B cell (primary cell): ENCODE measurements at regions not wholly inside any gene's neighbourhood (a gene's known extent, or its start where the extent isn't known, plus 50 kb on each side); places are given as distances from the start of the nearest gene placed in this dataset.

ENCODE experiments used
- ATAC-seq: fragments of 200-7000 bp; cut with Tn5 transposase; one replicate; pipeline ENCODE4 v1.10.0; 2021; ENCODE audit warnings: low read depth, mild to moderate bottlenecking, moderate number of reproducible peaks, moderate library complexity
- CTCF ChIA-PET: fragments of 350-600 bp; sonication (Branson Sonifier 250); formaldehyde crosslinking; loops from one replicate; lab custom pipeline; 2021; ENCODE audit warnings: antibody characterized with exemption, inconsistent platforms; lab: Charles Lee
- POLR2A ChIA-PET: fragments of 350-600 bp; sonication (Branson Sonifier 250); formaldehyde crosslinking; loops from one replicate; lab custom pipeline; 2021; ENCODE audit warnings: antibody characterized with exemption; lab: Charles Lee
- DNase-seq: peaks from one replicate; pipeline ENCODE4 v3.0.0; 2013
- H2AFZ ChIP-seq: 2 replicates; pipeline ENCODE4 v1.6.1; 2012; ENCODE audit warnings: mild to moderate bottlenecking, low read depth, low read length; ENCODE audit not compliant: insufficient read depth, poor library complexity, severe bottlenecking
- H3K27ac ChIP-seq, 2 donors: 1 replicate in 1 of 2; 2 replicates in 1 of 2; pipeline ENCODE4 v1.5.1; 2012 to 2013; ENCODE audit warnings: low read length in 2 of 2, mild to moderate bottlenecking in 2 of 2, moderate library complexity in 1 of 2
- H3K27me3 ChIP-seq, 4 experiments: fragments of 200-600 bp in 1 of 4; sonication (generic) in 1 of 4; replicated peaks in 1 of 4; 1 replicate in 2 of 4; 2 replicates in 2 of 4; pipeline versions ENCODE4 v1.6.1 to v1.7.0; 2013 to 2016; ENCODE audit warnings: low read length in 3 of 4, mild to moderate bottlenecking in 2 of 4, mixed read lengths in 1 of 4, moderate library complexity in 1 of 4; ENCODE audit not compliant: insufficient read depth in 4 of 4, control insufficient read depth in 3 of 4; ENCODE audit errors: control extremely low read depth in 1 of 4
- H3K36me3 ChIP-seq, 2 experiments: replicated peaks in 1 of 2; 1 replicate in 1 of 2; 2 replicates in 1 of 2; pipeline versions ENCODE4 v1.6.1 to v1.7.1; 2013; ENCODE audit warnings: low read length in 1 of 2; ENCODE audit not compliant: insufficient read depth in 2 of 2, control insufficient read depth in 1 of 2; ENCODE audit errors: control extremely low read depth in 1 of 2, extremely low read depth in 1 of 2
- H3K4me1 ChIP-seq, 2 donors: fragments of 200-600 bp in 1 of 2; sonication (generic) in 1 of 2; 1 replicate in 1 of 2; 2 replicates in 1 of 2; pipeline versions ENCODE4 v1.5.1 to v1.6.1; 2013 to 2017; ENCODE audit warnings: low read length in 2 of 2; ENCODE audit not compliant: control insufficient read depth in 2 of 2, insufficient read depth in 2 of 2
- H3K4me2 ChIP-seq: replicated peaks from 2 replicates; pipeline ENCODE3; 2012; ENCODE audit warnings: mild to moderate bottlenecking, low read depth, low read length; ENCODE audit not compliant: poor library complexity, severe bottlenecking
- H3K4me3 ChIP-seq, 5 experiments: fragments of 200-600 bp in 1 of 5; sonication (generic) in 1 of 5; 1 replicate in 3 of 5; 2 replicates in 2 of 5; pipeline versions ENCODE4 v1.5.1 to v1.7.0; 2011 to 2016; ENCODE audit warnings: low read length in 4 of 5, mild to moderate bottlenecking in 4 of 5, low read depth in 2 of 5, control low read depth in 1 of 5, moderate library complexity in 1 of 5; ENCODE audit not compliant: insufficient read depth in 1 of 5; ENCODE audit errors: control extremely low read depth in 1 of 5, extremely low read depth in 1 of 5
- H3K79me2 ChIP-seq: fragments of 200-600 bp; sonication (generic); one replicate; pipeline ENCODE4 v1.6.0; 2016; ENCODE audit warnings: low read length; ENCODE audit not compliant: control insufficient read depth, insufficient read depth
- H3K9ac ChIP-seq: fragments of 200-600 bp; sonication (generic); 2 replicates; pipeline ENCODE4 v1.6.1; 2017; ENCODE audit warnings: mild to moderate bottlenecking, low read length, moderate library complexity
- H3K9me3 ChIP-seq, 3 donors: one replicate each; pipeline versions ENCODE4 v1.6.1 to v1.7.1; 2013; ENCODE audit warnings: low read length in 2 of 3; ENCODE audit not compliant: control insufficient read depth in 2 of 3, insufficient read depth in 1 of 3; ENCODE audit errors: control extremely low read depth in 1 of 3
- H4K20me1 ChIP-seq: 2 replicates; pipeline ENCODE4 v1.6.0; 2012; ENCODE audit warnings: mild to moderate bottlenecking, low read length; ENCODE audit not compliant: insufficient read depth, control insufficient read depth, poor library complexity, severe bottlenecking
- H3K27ac Mint-ChIP-seq: one replicate; pipeline ENCODE4 v1.8.0; 2021; ENCODE audit warnings: mixed read lengths
- H3K27me3 Mint-ChIP-seq: one replicate; pipeline ENCODE4 v1.8.0; 2021; ENCODE audit warnings: mixed read lengths
- H3K4me1 Mint-ChIP-seq: one replicate; pipeline ENCODE4 v1.8.0; 2021; ENCODE audit warnings: mixed read lengths
- H3K4me3 Mint-ChIP-seq: one replicate; pipeline ENCODE4 v1.8.0; 2021; ENCODE audit warnings: mixed read lengths
- H3K9me3 Mint-ChIP-seq: one replicate; pipeline ENCODE4 v1.8.0; 2022; ENCODE audit warnings: mixed read lengths; ENCODE audit not compliant: insufficient read depth
- EZH2 ChIP-seq: IDR thresholded peaks from 2 replicates; pipeline ENCODE4 v1.6.1; 2012; ENCODE audit warnings: borderline replicate concordance, low read depth, mild to moderate bottlenecking, moderate library complexity, low read length; ENCODE audit not compliant: insufficient read depth, poor library complexity, severe bottlenecking
- WGBS: methylation state at CpG from one replicate; pipeline ENCODE4 v1.1.5; 2013; ENCODE audit warnings: missing lambda C conversion rate; ENCODE audit not compliant: insufficient coverage; 5-methylcytosine and 5-hydroxymethylcytosine counted together
- intact Hi-C: fragments of 100-400 bp; cut with micrococcal nuclease; formaldehyde crosslinking; loops from one replicate; pipeline ENCODE4 v1.10.0; 2022
- TF ChIP-seq, protein P1 (sequence below): fragments of 200-600 bp; IDR thresholded peaks from one replicate; pipeline ENCODE4 v1.8.0; 2022; ENCODE audit warnings: antibody characterized with exemption, mild to moderate bottlenecking

- Histone ChIP-seq H4K20me1 (no peaks in the 10 kb centered on the region), H3K79me2 (no peaks in the 10 kb centered on the region), H2AFZ (no peak overlapping the region), H3K4me3 (no peak overlapping the region), H3K9ac (no peak overlapping the region), H3K4me1 (no peaks in the 10 kb centered on the region), H3K4me2 (no peak overlapping the region), H3K27ac (no peak overlapping the region), H3K36me3 (no peaks in the 10 kb centered on the region), H3K9me3 (no peaks in the 10 kb centered on the region), H3K27me3 (no peaks in the 10 kb centered on the region)
- peaks cover 15% of the 10 kb centered on the region for H3K27me3 Mint-ChIP-seq
- no peak overlapping the region for H3K4me3 Mint-ChIP-seq
- H3K9me3 Mint-ChIP-seq = no peaks in the 10 kb centered on the region
- TF ChIP-seq, protein P1, sequence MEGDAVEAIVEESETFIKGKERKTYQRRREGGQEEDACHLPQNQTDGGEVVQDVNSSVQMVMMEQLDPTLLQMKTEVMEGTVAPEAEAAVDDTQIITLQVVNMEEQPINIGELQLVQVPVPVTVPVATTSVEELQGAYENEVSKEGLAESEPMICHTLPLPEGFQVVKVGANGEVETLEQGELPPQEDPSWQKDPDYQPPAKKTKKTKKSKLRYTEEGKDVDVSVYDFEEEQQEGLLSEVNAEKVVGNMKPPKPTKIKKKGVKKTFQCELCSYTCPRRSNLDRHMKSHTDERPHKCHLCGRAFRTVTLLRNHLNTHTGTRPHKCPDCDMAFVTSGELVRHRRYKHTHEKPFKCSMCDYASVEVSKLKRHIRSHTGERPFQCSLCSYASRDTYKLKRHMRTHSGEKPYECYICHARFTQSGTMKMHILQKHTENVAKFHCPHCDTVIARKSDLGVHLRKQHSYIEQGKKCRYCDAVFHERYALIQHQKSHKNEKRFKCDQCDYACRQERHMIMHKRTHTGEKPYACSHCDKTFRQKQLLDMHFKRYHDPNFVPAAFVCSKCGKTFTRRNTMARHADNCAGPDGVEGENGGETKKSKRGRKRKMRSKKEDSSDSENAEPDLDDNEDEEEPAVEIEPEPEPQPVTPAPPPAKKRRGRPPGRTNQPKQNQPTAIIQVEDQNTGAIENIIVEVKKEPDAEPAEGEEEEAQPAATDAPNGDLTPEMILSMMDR = no peak
- TF ChIP-seq EZH2 = no peak
- ChIA-PET CTCF (interaction anchor here (1.4 kb wide), 1 partner anchor 9 kb away, joined by 3 read pairs; no protein-coding TSS in a partner anchor), POLR2A (no interaction called here)
- no peak for DNase-seq
- no peak for ATAC-seq
- intact Hi-C loops = no loop called here
- H3K4me1 Mint-ChIP-seq = no peaks in the 10 kb centered on the region
- H3K27ac Mint-ChIP-seq = no peak overlapping the region
Measured at GRCh38 chr13:39232999-39233398, 194.7 kb downstream of the NHLRC3 start.

DNA sequence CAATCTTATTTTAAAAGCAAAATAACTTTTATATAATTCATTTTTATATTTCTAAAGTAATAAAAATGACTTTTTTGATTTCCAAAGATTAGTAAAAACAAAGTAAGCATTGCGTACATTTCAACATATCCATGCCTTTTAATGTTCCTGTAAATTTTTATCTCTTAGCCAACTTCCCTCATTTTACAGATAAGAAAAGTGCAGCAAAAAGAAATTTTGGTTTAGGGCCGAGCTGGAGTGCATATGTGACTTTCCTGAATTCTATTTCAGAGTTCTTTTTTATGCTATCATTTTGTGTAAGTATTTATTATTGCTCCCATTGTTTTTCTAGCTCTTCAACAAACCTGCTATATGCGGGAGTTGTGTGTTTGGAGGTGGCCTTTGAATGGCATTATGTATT lies 195.3 kb downstream of the NHLRC3 start:
- POLR2A ChIA-PET = no interaction called here
- no peak overlapping the region for H3K9ac ChIP-seq
- H4K20me1 ChIP-seq = no peaks in the 10 kb centered on the region
- intact Hi-C loops = no loop called here
- 100% methylated on average over 1 of the region's 3 CpGs for WGBS
- H3K36me3 ChIP-seq = no peaks in the 10 kb centered on the region
- Mint-ChIP-seq H3K27me3 (peaks cover 15% of the 10 kb centered on the region), H3K9me3 (no peaks in the 10 kb centered on the region), H3K27ac (no peak overlapping the region), H3K4me1 (no peaks in the 10 kb centered on the region), H3K4me3 (no peak overlapping the region)
- DNase-seq = no peak
- no peak overlapping the region for H2AFZ ChIP-seq
- H3K4me1 ChIP-seq = no peaks in the 10 kb centered on the region
- H3K79me2 ChIP-seq = no peaks in the 10 kb centered on the region
- TF ChIP-seq EZH2 = no peak
- TF ChIP-seq, protein P1 = no peak
- ATAC-seq = no peak
- H3K9me3 ChIP-seq = no peaks in the 10 kb centered on the region
- H3K27ac ChIP-seq = no peak overlapping the region
- CTCF ChIA-PET = no interaction called here
- no peak overlapping the region for H3K4me2 ChIP-seq
- H3K27me3 ChIP-seq = no peaks in the 10 kb centered on the region
- no peak overlapping the region for H3K4me3 ChIP-seq
